ENCODE measurements at regions not wholly inside any gene's neighbourhood (a gene's known extent, or its start where the extent isn't known, plus 50 kb on each side); places are given as distances from the start of the nearest gene placed in this dataset.

GRCh38 chr6:167559675-167560479 lies 235.0 kb downstream of the TTLL2 start (continued):
- TF ChIP-seq, protein P1, sequence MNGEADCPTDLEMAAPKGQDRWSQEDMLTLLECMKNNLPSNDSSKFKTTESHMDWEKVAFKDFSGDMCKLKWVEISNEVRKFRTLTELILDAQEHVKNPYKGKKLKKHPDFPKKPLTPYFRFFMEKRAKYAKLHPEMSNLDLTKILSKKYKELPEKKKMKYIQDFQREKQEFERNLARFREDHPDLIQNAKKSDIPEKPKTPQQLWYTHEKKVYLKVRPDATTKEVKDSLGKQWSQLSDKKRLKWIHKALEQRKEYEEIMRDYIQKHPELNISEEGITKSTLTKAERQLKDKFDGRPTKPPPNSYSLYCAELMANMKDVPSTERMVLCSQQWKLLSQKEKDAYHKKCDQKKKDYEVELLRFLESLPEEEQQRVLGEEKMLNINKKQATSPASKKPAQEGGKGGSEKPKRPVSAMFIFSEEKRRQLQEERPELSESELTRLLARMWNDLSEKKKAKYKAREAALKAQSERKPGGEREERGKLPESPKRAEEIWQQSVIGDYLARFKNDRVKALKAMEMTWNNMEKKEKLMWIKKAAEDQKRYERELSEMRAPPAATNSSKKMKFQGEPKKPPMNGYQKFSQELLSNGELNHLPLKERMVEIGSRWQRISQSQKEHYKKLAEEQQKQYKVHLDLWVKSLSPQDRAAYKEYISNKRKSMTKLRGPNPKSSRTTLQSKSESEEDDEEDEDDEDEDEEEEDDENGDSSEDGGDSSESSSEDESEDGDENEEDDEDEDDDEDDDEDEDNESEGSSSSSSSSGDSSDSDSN (CRISPR knock-in tag; IDR thresholded peaks at IDR 0.05), result peak; percentile 65
- TF ChIP-seq ZSCAN25 (CRISPR knock-in tag; IDR thresholded peaks at IDR 0.05) (peak; percentile 98), RAD51 (IDR thresholded peaks at IDR 0.05; ENCODE audit: borderline replicate concordance) (no peak), ZNF619 (CRISPR knock-in tag; IDR thresholded peaks at IDR 0.05) (no peak), ZNF775 (CRISPR knock-in tag; IDR thresholded peaks at IDR 0.05; ENCODE audit: borderline replicate concordance) (no peak), ZNF773 (CRISPR knock-in tag; IDR thresholded peaks at IDR 0.05; ENCODE audit: borderline replicate concordance) (no peak; the same call in 1 of the 2 replicates), MED8 (CRISPR knock-in tag; IDR thresholded peaks at IDR 0.05; ENCODE audit: insufficient replicate concordance) (peak; percentile 88), PAWR (CRISPR knock-in tag; IDR thresholded peaks at IDR 0.05; ENCODE audit: borderline replicate concordance) (no peak), ZNF746 (CRISPR knock-in tag; IDR thresholded peaks at IDR 0.05) (peak; percentile 72), HOXA5 (CRISPR knock-in tag; IDR thresholded peaks at IDR 0.05) (no peak), KLF15 (CRISPR knock-in tag; IDR thresholded peaks at IDR 0.05; ENCODE audit: borderline replicate concordance) (no peak), MAFF (IDR thresholded peaks at IDR 0.05; ENCODE audit: low read depth, low read length) (no peak), GMEB2 (CRISPR knock-in tag; IDR thresholded peaks at IDR 0.05; ENCODE audit: low read depth) (no peak), NFRKB (IDR thresholded peaks at IDR 0.05) (no peak), ZNF83 (CRISPR knock-in tag; IDR thresholded peaks at IDR 0.05; ENCODE audit: borderline replicate concordance) (no peak; the same call in 1 of the 2 replicates), GPN1 (CRISPR knock-in tag; IDR thresholded peaks at IDR 0.05; ENCODE audit: borderline replicate concordance) (no peak), SMC3 (IDR thresholded peaks at IDR 0.05; ENCODE audit: low read length) (peak; percentile 51), ZNF891 (CRISPR knock-in tag; IDR thresholded peaks at IDR 0.05) (no peak), AGO2 (optimal IDR thresholded peaks at IDR 0.05; ENCODE audit: low read depth, low read length) (no peak), RXRB (CRISPR knock-in tag; IDR thresholded peaks at IDR 0.05; ENCODE audit: borderline replicate concordance) (peak; percentile 67), ETV5 (CRISPR knock-in tag; IDR thresholded peaks at IDR 0.05; ENCODE audit: borderline replicate concordance) (peak; percentile 94), ZBTB38 (CRISPR knock-in tag; IDR thresholded peaks at IDR 0.05) (peak; percentile 65; the same call in 1 of the 2 replicates), ZNF101 (CRISPR knock-in tag; IDR thresholded peaks at IDR 0.05; ENCODE audit: borderline replicate concordance, low read depth) (peak; percentile 91; the same call in 1 of the 2 replicates), ZNF350 (CRISPR knock-in tag; IDR thresholded peaks at IDR 0.05; ENCODE audit: borderline replicate concordance, low read depth) (peak; percentile 81)
- TF ChIP-seq, protein P2, sequence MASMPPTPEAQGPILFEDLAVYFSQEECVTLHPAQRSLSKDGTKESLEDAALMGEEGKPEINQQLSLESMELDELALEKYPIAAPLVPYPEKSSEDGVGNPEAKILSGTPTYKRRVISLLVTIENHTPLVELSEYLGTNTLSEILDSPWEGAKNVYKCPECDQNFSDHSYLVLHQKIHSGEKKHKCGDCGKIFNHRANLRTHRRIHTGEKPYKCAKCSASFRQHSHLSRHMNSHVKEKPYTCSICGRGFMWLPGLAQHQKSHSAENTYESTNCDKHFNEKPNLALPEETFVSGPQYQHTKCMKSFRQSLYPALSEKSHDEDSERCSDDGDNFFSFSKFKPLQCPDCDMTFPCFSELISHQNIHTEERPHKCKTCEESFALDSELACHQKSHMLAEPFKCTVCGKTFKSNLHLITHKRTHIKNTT (CRISPR knock-in tag; IDR thresholded peaks at IDR 0.05), result no peak
